ENCODE measurements at regions not wholly inside any gene's neighbourhood (a gene's known extent, or its start where the extent isn't known, plus 50 kb on each side); places are given as distances from the start of the nearest gene placed in this dataset.

- no peak for TF ChIP-seq ZNF687 (IDR thresholded peaks at IDR 0.05)
- TF ChIP-seq, protein P1, sequence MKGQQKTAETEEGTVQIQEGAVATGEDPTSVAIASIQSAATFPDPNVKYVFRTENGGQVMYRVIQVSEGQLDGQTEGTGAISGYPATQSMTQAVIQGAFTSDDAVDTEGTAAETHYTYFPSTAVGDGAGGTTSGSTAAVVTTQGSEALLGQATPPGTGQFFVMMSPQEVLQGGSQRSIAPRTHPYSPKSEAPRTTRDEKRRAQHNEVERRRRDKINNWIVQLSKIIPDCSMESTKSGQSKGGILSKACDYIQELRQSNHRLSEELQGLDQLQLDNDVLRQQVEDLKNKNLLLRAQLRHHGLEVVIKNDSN (IDR thresholded peaks at IDR 0.05; ENCODE audit: borderline replicate concordance, extremely low read length, insufficient read depth, low read depth, low read length) = no peak
- TF ChIP-seq CREB1 (IDR thresholded peaks at IDR 0.05; ENCODE audit: low read depth) = no peak
- TF ChIP-seq, protein P2, sequence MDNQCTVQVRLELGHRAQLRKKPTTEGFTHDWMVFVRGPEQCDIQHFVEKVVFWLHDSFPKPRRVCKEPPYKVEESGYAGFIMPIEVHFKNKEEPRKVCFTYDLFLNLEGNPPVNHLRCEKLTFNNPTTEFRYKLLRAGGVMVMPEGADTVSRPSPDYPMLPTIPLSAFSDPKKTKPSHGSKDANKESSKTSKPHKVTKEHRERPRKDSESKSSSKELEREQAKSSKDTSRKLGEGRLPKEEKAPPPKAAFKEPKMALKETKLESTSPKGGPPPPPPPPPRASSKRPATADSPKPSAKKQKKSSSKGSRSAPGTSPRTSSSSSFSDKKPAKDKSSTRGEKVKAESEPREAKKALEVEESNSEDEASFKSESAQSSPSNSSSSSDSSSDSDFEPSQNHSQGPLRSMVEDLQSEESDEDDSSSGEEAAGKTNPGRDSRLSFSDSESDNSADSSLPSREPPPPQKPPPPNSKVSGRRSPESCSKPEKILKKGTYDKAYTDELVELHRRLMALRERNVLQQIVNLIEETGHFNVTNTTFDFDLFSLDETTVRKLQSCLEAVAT (IDR thresholded peaks at IDR 0.05) = no peak
- TF ChIP-seq GABPA (IDR thresholded peaks at IDR 0.05; ENCODE audit: low read depth) = no peak
Measured at GRCh38 chr6:137357948-137358266, 136.3 kb downstream of the OLIG3 start (continued).

DNA sequence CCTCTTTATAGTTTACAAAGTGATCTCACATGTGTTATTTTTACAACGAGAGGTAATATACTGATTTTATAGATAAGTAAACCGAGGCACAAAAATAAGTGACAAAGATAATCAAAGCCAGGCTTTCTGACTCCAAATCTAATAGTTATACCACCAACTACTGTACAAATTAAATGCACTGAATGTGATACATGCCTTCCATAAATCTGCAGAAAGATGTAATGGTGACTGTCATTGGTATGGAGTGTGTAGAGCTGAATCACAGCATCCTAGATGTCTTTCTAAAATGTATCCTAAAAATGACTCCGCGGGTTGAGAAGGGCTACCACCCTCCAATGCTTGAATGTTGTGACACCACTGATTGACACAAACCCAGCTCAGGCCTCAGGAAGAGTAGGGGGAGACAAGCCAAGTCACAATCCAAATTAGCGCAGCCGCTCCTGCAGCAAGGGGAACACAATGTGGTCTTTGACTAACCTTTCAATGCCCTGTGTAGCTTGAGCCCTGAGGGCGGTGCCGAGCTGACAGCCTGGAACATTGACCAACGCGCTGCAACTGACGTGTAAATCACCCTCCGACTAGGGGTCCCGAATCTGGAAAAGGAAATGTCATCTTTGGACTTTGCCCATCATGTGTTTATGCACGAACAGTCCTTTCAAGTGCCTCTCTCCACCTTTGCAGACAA lies 136.8 kb downstream of the OLIG3 start:
- no peak overlapping the region for H3K4me2 ChIP-seq (ENCODE audit: control insufficient read depth, insufficient read depth)
- intact Hi-C loops (cut with micrococcal nuclease; ENCODE audit: unreplicated experiment) (no loop called here), in situ Hi-C loops (cut with MboI) (no loop called here)
- no peak overlapping the region for H3K4me3 ChIP-seq
- ChIA-PET CTCF (no interaction called here), SMC1A (ENCODE audit: uncharacterized antibody, unreplicated experiment) (interaction anchor here (0.6 to 2.4 kb wide), 4 partner anchors 7 to 176 kb away, joined by 3 to 7 read pairs (median 3); no protein-coding TSS in a partner anchor), RAD21 (ENCODE audit: unreplicated experiment) (no interaction called here), POLR2A (no interaction called here)
- no TSS peak for BruUV-seq (replicated peaks)
- no peak overlapping the region for H3K27ac ChIP-seq (ENCODE audit: control insufficient read depth, insufficient read depth)
- 47% methylated on average over 14 of the region's 14 CpGs for WGBS (ENCODE audit: insufficient coverage, insufficient replicate concordance, low lambda C conversion rate, missing lambda C conversion rate)
- DNase-seq (ENCODE audit: low read depth, low spot score) = no peak
- H2AFZ ChIP-seq (ENCODE audit: control insufficient read depth, low read depth, low read length) = no peak overlapping the region
- no peaks in the 10 kb centered on the region for H3K27me3 ChIP-seq (replicated peaks in 1 of 2; ENCODE audit: control insufficient read depth in 2 of 2, insufficient read depth in 2 of 2, low read length in 1 of 2)
- no peaks in the 10 kb centered on the region for H3K9me3 ChIP-seq (replicated peaks; ENCODE audit: control insufficient read depth, insufficient read depth, low read length)
- H3K4me1 ChIP-seq (ENCODE audit: control insufficient read depth, insufficient read depth, low read length) = no peaks in the 10 kb centered on the region
- H3K36me3 ChIP-seq (ENCODE audit: control insufficient read depth in 2 of 2, insufficient read depth in 2 of 2, low read length in 1 of 2) = no peaks in the 10 kb centered on the region
- H3K79me2 ChIP-seq (ENCODE audit: control insufficient read depth, insufficient read depth, low read length) = no peaks in the 10 kb centered on the region
- H3K9ac ChIP-seq (ENCODE audit: control insufficient read depth, insufficient read depth, low read length) = no peak overlapping the region
- FAIRE-seq = peak; percentile 23
- ATAC-seq = no peak
- H4K20me1 ChIP-seq (ENCODE audit: control insufficient read depth, insufficient read depth) = no peaks in the 10 kb centered on the region
- TF ChIP-seq, protein P3, sequence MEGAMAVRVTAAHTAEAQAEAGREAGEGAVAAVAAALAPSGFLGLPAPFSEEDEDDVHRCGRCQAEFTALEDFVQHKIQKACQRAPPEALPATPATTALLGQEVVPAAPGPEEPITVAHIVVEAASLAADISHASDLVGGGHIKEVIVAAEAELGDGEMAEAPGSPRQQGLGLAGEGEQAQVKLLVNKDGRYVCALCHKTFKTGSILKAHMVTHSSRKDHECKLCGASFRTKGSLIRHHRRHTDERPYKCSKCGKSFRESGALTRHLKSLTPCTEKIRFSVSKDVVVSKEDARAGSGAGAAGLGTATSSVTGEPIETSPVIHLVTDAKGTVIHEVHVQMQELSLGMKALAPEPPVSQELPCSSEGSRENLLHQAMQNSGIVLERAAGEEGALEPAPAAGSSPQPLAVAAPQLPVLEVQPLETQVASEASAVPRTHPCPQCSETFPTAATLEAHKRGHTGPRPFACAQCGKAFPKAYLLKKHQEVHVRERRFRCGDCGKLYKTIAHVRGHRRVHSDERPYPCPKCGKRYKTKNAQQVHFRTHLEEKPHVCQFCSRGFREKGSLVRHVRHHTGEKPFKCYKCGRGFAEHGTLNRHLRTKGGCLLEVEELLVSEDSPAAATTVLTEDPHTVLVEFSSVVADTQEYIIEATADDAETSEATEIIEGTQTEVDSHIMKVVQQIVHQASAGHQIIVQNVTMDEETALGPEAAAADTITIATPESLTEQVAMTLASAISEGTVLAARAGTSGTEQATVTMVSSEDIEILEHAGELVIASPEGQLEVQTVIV (IDR thresholded peaks at IDR 0.05; ENCODE audit: borderline replicate concordance, partially characterized antibody) = no peak
- no peak for TF ChIP-seq BRCA1 (IDR thresholded peaks at IDR 0.05; ENCODE audit: low read depth, low read length)
- TF ChIP-seq BCLAF1 (IDR thresholded peaks at IDR 0.05) = no peak

All from GM12878 (cell line).